ENCODE measurements at regions not wholly inside any gene's neighbourhood (a gene's known extent, or its start where the extent isn't known, plus 50 kb on each side); places are given as distances from the start of the nearest gene placed in this dataset.
"Not testable (repeated sequence)": the region's sequence is repeated elsewhere in the genome, so short reads cannot be mapped to it uniquely, and the experiment has no call there.

- H3K36me3 ChIP-seq (ENCODE audit: control insufficient read depth in 1 of 2, insufficient read depth in 2 of 2, low read length in 1 of 2): no peaks in the 10 kb centered on the region
- H3K27ac ChIP-seq (ENCODE audit: low read depth in 1 of 2, low read length in 2 of 2): no peak overlapping the region
- H3K27me3 ChIP-seq (ENCODE audit: control insufficient read depth in 1 of 2, insufficient read depth in 2 of 2, low read length in 1 of 2): peaks cover 0 to 1% of the 10 kb centered on the region in 2 donors
- no peaks in the 10 kb centered on the region for H3K9me3 ChIP-seq (ENCODE audit: control insufficient read depth, low read length)
- no peak overlapping the region for H3K4me3 ChIP-seq (ENCODE audit: low read length in 2 of 2)
- intact Hi-C loops (cut with DNase I): no loop called here
- DNase-seq (no peak), ATAC-seq (ENCODE audit: low FRiP score) (no peak)
- H3K4me1 ChIP-seq (ENCODE audit: control insufficient read depth in 1 of 2, insufficient read depth in 2 of 2, low read length in 2 of 2): no peaks in the 10 kb centered on the region
Observed at GRCh38 chrX:40855932-40856515, 120.7 kb upstream of the MED14 start.

GRCh38 chrX:40861952-40862554 is 126.7 kb upstream of the MED14 start:
- H3K27ac ChIP-seq (ENCODE audit: low read depth in 1 of 2, low read length in 2 of 2); intact Hi-C loops (cut with DNase I); H3K4me3 ChIP-seq (ENCODE audit: low read length in 2 of 2); H3K36me3 ChIP-seq (ENCODE audit: control insufficient read depth in 1 of 2, insufficient read depth in 2 of 2, low read length in 1 of 2); H3K4me1 ChIP-seq (ENCODE audit: control insufficient read depth in 1 of 2, insufficient read depth in 2 of 2, low read length in 2 of 2); H3K9me3 ChIP-seq (ENCODE audit: control insufficient read depth, low read length); H3K27me3 ChIP-seq (ENCODE audit: control insufficient read depth in 1 of 2, insufficient read depth in 2 of 2, low read length in 1 of 2); ATAC-seq (ENCODE audit: low FRiP score); DNase-seq: not testable (repeated sequence)
- WGBS, 2 donors: 96 to 98% methylated on average over 45 to 47 of the region's 47 CpGs

GRCh38 chrX:40863260-40863659 is 127.9 kb upstream of the MED14 start:
- H3K4me1 ChIP-seq (ENCODE audit: control insufficient read depth in 1 of 2, insufficient read depth in 2 of 2, low read length in 2 of 2); DNase-seq; H3K27me3 ChIP-seq (ENCODE audit: control insufficient read depth in 1 of 2, insufficient read depth in 2 of 2, low read length in 1 of 2); H3K27ac ChIP-seq (ENCODE audit: low read depth in 1 of 2, low read length in 2 of 2); ATAC-seq (ENCODE audit: low FRiP score); intact Hi-C loops (cut with DNase I); H3K9me3 ChIP-seq (ENCODE audit: control insufficient read depth, low read length); H3K4me3 ChIP-seq (ENCODE audit: low read length in 2 of 2); H3K36me3 ChIP-seq (ENCODE audit: control insufficient read depth in 1 of 2, insufficient read depth in 2 of 2, low read length in 1 of 2): not testable (repeated sequence)
- WGBS, 2 donors: 63 to 68% methylated on average over 4 of the region's 4 CpGs

GRCh38 chrX:40863671-40864070 is 128.3 kb upstream of the MED14 start:
- H3K36me3 ChIP-seq (ENCODE audit: control insufficient read depth in 1 of 2, insufficient read depth in 2 of 2, low read length in 1 of 2): no peaks in the 10 kb centered on the region
- no peak for DNase-seq
- intact Hi-C loops (cut with DNase I): no loop called here
- no peak for ATAC-seq (ENCODE audit: low FRiP score)
- H3K27ac ChIP-seq (ENCODE audit: low read depth in 1 of 2, low read length in 2 of 2): no peak overlapping the region
- WGBS, 2 donors: 94 to 97% methylated on average over 1 of the region's 1 CpG
- peaks cover 0 to 4% of the 10 kb centered on the region in 2 donors for H3K4me1 ChIP-seq (ENCODE audit: control insufficient read depth in 1 of 2, insufficient read depth in 2 of 2, low read length in 2 of 2)
- peaks cover 0 to 1% of the 10 kb centered on the region in 2 donors for H3K27me3 ChIP-seq (ENCODE audit: control insufficient read depth in 1 of 2, insufficient read depth in 2 of 2, low read length in 1 of 2)
- no peak overlapping the region for H3K4me3 ChIP-seq (ENCODE audit: low read length in 2 of 2)
- H3K9me3 ChIP-seq (ENCODE audit: control insufficient read depth, low read length): no peaks in the 10 kb centered on the region

- intact Hi-C loops (cut with DNase I): no loop called here
- WGBS, 2 donors: 71 to 89% methylated on average over 1 of the region's 1 CpG
- no peak overlapping the region for H3K27ac ChIP-seq (ENCODE audit: low read depth in 1 of 2, low read length in 2 of 2)
- no peak overlapping the region for H3K4me3 ChIP-seq (ENCODE audit: low read length in 2 of 2)
- no peaks in the 10 kb centered on the region for H3K27me3 ChIP-seq (ENCODE audit: control insufficient read depth in 1 of 2, insufficient read depth in 2 of 2, low read length in 1 of 2)
- no peaks in the 10 kb centered on the region for H3K36me3 ChIP-seq (ENCODE audit: control insufficient read depth in 1 of 2, insufficient read depth in 2 of 2, low read length in 1 of 2)
- no peaks in the 10 kb centered on the region for H3K9me3 ChIP-seq (ENCODE audit: control insufficient read depth, low read length)
- ATAC-seq (ENCODE audit: low FRiP score) (no peak), DNase-seq (no peak)
- peaks cover 0 to 4% of the 10 kb centered on the region in 2 donors for H3K4me1 ChIP-seq (ENCODE audit: control insufficient read depth in 1 of 2, insufficient read depth in 2 of 2, low read length in 2 of 2)
Observed at GRCh38 chrX:40864972-40865371, 129.6 kb upstream of the MED14 start.

- H3K36me3 ChIP-seq (ENCODE audit: control insufficient read depth in 1 of 2, insufficient read depth in 2 of 2, low read length in 1 of 2): no peaks in the 10 kb centered on the region
- 20 to 46% methylated on average over 2 of the region's 2 CpGs for WGBS, 2 donors
- H3K27ac ChIP-seq (ENCODE audit: low read depth in 1 of 2, low read length in 2 of 2): no peak overlapping the region
- intact Hi-C loops (cut with DNase I): no loop called here
- H3K4me3 ChIP-seq (ENCODE audit: low read length in 2 of 2): no peak overlapping the region
- H3K9me3 ChIP-seq (ENCODE audit: control insufficient read depth, low read length): no peaks in the 10 kb centered on the region
- H3K27me3 ChIP-seq (ENCODE audit: control insufficient read depth in 1 of 2, insufficient read depth in 2 of 2, low read length in 1 of 2): no peaks in the 10 kb centered on the region
- DNase-seq (no peak), ATAC-seq (ENCODE audit: low FRiP score) (no peak)
- peaks cover 0 to 4% of the 10 kb centered on the region in 2 donors for H3K4me1 ChIP-seq (ENCODE audit: control insufficient read depth in 1 of 2, insufficient read depth in 2 of 2, low read length in 2 of 2)
Observed at GRCh38 chrX:40866893-40867292, 131.6 kb upstream of the MED14 start.

- DNase-seq: no peak
- intact Hi-C loops (cut with DNase I): no loop called here
- Histone ChIP-seq H3K9me3 (ENCODE audit: control insufficient read depth, low read length) (no peaks in the 10 kb centered on the region), H3K4me3 (ENCODE audit: low read length in 2 of 2) (no peak overlapping the region), H3K27ac (ENCODE audit: low read depth in 1 of 2, low read length in 2 of 2) (no peak overlapping the region), H3K27me3 (ENCODE audit: control insufficient read depth in 1 of 2, insufficient read depth in 2 of 2, low read length in 1 of 2) (no peaks in the 10 kb centered on the region), H3K36me3 (ENCODE audit: control insufficient read depth in 1 of 2, insufficient read depth in 2 of 2, low read length in 1 of 2) (no peaks in the 10 kb centered on the region), H3K4me1 (ENCODE audit: control insufficient read depth in 1 of 2, insufficient read depth in 2 of 2, low read length in 2 of 2) (peaks cover 0 to 4% of the 10 kb centered on the region in 2 donors)
- ATAC-seq (ENCODE audit: low FRiP score): no peak
- WGBS, 2 donors: 0% methylated on average over 1 of the region's 1 CpG
Observed at GRCh38 chrX:40867352-40867751, 132.0 kb upstream of the MED14 start.

GRCh38 chrX:40868868-40869267 is 133.5 kb upstream of the MED14 start:
- Histone ChIP-seq H3K9me3 (ENCODE audit: control insufficient read depth, low read length) (no peaks in the 10 kb centered on the region), H3K4me3 (ENCODE audit: low read length in 2 of 2) (no peak overlapping the region), H3K27me3 (ENCODE audit: control insufficient read depth in 1 of 2, insufficient read depth in 2 of 2, low read length in 1 of 2) (no peaks in the 10 kb centered on the region), H3K4me1 (ENCODE audit: control insufficient read depth in 1 of 2, insufficient read depth in 2 of 2, low read length in 2 of 2) (peaks cover 0 to 4% of the 10 kb centered on the region in 2 donors), H3K27ac (ENCODE audit: low read depth in 1 of 2, low read length in 2 of 2) (no peak overlapping the region), H3K36me3 (ENCODE audit: control insufficient read depth in 1 of 2, insufficient read depth in 2 of 2, low read length in 1 of 2) (no peaks in the 10 kb centered on the region)
- DNase-seq (no peak), ATAC-seq (ENCODE audit: low FRiP score) (no peak)
- intact Hi-C loops (cut with DNase I): no loop called here
- WGBS, 2 donors: 94 to 95% methylated on average over 3 of the region's 3 CpGs

GRCh38 chrX:40870982-40871381 is 135.6 kb upstream of the MED14 start:
- H3K36me3 ChIP-seq (ENCODE audit: control insufficient read depth in 1 of 2, insufficient read depth in 2 of 2, low read length in 1 of 2); H3K4me1 ChIP-seq (ENCODE audit: control insufficient read depth in 1 of 2, insufficient read depth in 2 of 2, low read length in 2 of 2); ATAC-seq (ENCODE audit: low FRiP score); H3K9me3 ChIP-seq (ENCODE audit: control insufficient read depth, low read length); DNase-seq; H3K27ac ChIP-seq (ENCODE audit: low read depth in 1 of 2, low read length in 2 of 2); H3K27me3 ChIP-seq (ENCODE audit: control insufficient read depth in 1 of 2, insufficient read depth in 2 of 2, low read length in 1 of 2); H3K4me3 ChIP-seq (ENCODE audit: low read length in 2 of 2): not testable (repeated sequence)
- 95 to 97% methylated on average over 1 of the region's 1 CpG for WGBS, 2 donors
- intact Hi-C loops (cut with DNase I): loop anchor here in 1 of 2 donors (10.0 kb wide), 1 partner anchor 244 kb away; no protein-coding TSS in a partner anchor
